ENCODE measurements at regions not wholly inside any gene's neighbourhood (a gene's known extent, or its start where the extent isn't known, plus 50 kb on each side); places are given as distances from the start of the nearest gene placed in this dataset.

GRCh38 chr2:220890931-220891330, 681.2 kb downstream of the EPHA4 start:
- H3K36me3 Mint-ChIP-seq (ENCODE audit: low read depth) = no peaks in the 10 kb centered on the region
- H3K36me3 ChIP-seq (ENCODE audit: insufficient read depth, low read length) = no peaks in the 10 kb centered on the region
- no peaks in the 10 kb centered on the region for H3K4me1 ChIP-seq (ENCODE audit: insufficient read depth, low read length)
- DNase-seq = no peak
- H3K27me3 Mint-ChIP-seq = no peaks in the 10 kb centered on the region
- no peak overlapping the region for H3K27ac ChIP-seq (ENCODE audit: low read depth in 1 of 2, low read length in 2 of 2)
- TF ChIP-seq CTCF (IDR thresholded peaks at IDR 0.05) = no peak
- no peak overlapping the region for H3K27ac Mint-ChIP-seq
- intact Hi-C loops (cut with DNase I, micrococcal nuclease) = no loop called here
- no peaks in the 10 kb centered on the region for H3K4me1 Mint-ChIP-seq (ENCODE audit: low read depth)
- no peaks in the 10 kb centered on the region for H3K27me3 ChIP-seq (ENCODE audit: control insufficient read depth in 1 of 2, insufficient read depth in 2 of 2, low read length in 2 of 2)
- CTCF ChIA-PET = interaction anchor here (0.6 kb wide), 1 partner anchor 763 kb away, joined by 3 read pairs; no protein-coding TSS in a partner anchor
- POLR2A ChIA-PET = no interaction called here
- H3K9me3 Mint-ChIP-seq = no peaks in the 10 kb centered on the region
- H3K9me3 ChIP-seq (ENCODE audit: control insufficient read depth in 1 of 2, insufficient read depth in 1 of 2, low read length in 2 of 2) = no peaks in the 10 kb centered on the region
- no peak overlapping the region for H3K4me3 ChIP-seq (ENCODE audit: low read length)
- no peak overlapping the region for H3K4me3 Mint-ChIP-seq
- ATAC-seq (ENCODE audit: poor library complexity) = no peak

GRCh38 chr2:220891405-220891804, 680.7 kb downstream of the EPHA4 start:
- H3K4me3 Mint-ChIP-seq = no peak overlapping the region
- Histone ChIP-seq H3K27ac (ENCODE audit: low read depth in 1 of 2, low read length in 2 of 2) (no peak overlapping the region), H3K27me3 (ENCODE audit: control insufficient read depth in 1 of 2, insufficient read depth in 2 of 2, low read length in 2 of 2) (no peaks in the 10 kb centered on the region), H3K4me3 (ENCODE audit: low read length) (no peak overlapping the region), H3K4me1 (ENCODE audit: insufficient read depth, low read length) (no peaks in the 10 kb centered on the region), H3K36me3 (ENCODE audit: insufficient read depth, low read length) (no peaks in the 10 kb centered on the region), H3K9me3 (ENCODE audit: control insufficient read depth in 1 of 2, insufficient read depth in 1 of 2, low read length in 2 of 2) (no peaks in the 10 kb centered on the region)
- no peak for TF ChIP-seq CTCF (IDR thresholded peaks at IDR 0.05)
- CTCF ChIA-PET = no interaction called here
- DNase-seq (no peak), ATAC-seq (ENCODE audit: poor library complexity) (no peak)
- H3K27me3 Mint-ChIP-seq = no peaks in the 10 kb centered on the region
- POLR2A ChIA-PET = no interaction called here
- H3K36me3 Mint-ChIP-seq (ENCODE audit: low read depth) = no peaks in the 10 kb centered on the region
- no peak overlapping the region for H3K27ac Mint-ChIP-seq
- H3K4me1 Mint-ChIP-seq (ENCODE audit: low read depth) = no peaks in the 10 kb centered on the region
- H3K9me3 Mint-ChIP-seq = no peaks in the 10 kb centered on the region
- intact Hi-C loops (cut with DNase I, micrococcal nuclease) = no loop called here

- H3K9me3 Mint-ChIP-seq = no peaks in the 10 kb centered on the region
- H3K4me1 ChIP-seq (ENCODE audit: insufficient read depth, low read length) = no peaks in the 10 kb centered on the region
- no peak overlapping the region for H3K4me3 ChIP-seq (ENCODE audit: low read length)
- DNase-seq = no peak
- no peaks in the 10 kb centered on the region for H3K4me1 Mint-ChIP-seq (ENCODE audit: low read depth)
- H3K9me3 ChIP-seq (ENCODE audit: control insufficient read depth in 1 of 2, insufficient read depth in 1 of 2, low read length in 2 of 2) = no peaks in the 10 kb centered on the region
- no peak for ATAC-seq (ENCODE audit: poor library complexity)
- POLR2A ChIA-PET = no interaction called here
- TF ChIP-seq CTCF (IDR thresholded peaks at IDR 0.05) = no peak
- H3K27me3 Mint-ChIP-seq = no peaks in the 10 kb centered on the region
- no peak overlapping the region for H3K27ac Mint-ChIP-seq
- no peak overlapping the region for H3K27ac ChIP-seq (ENCODE audit: low read depth in 1 of 2, low read length in 2 of 2)
- CTCF ChIA-PET = no interaction called here
- H3K36me3 Mint-ChIP-seq (ENCODE audit: low read depth) = no peaks in the 10 kb centered on the region
- intact Hi-C loops (cut with DNase I, micrococcal nuclease) = no loop called here
- H3K36me3 ChIP-seq (ENCODE audit: insufficient read depth, low read length) = no peaks in the 10 kb centered on the region
- H3K27me3 ChIP-seq (ENCODE audit: control insufficient read depth in 1 of 2, insufficient read depth in 2 of 2, low read length in 2 of 2) = no peaks in the 10 kb centered on the region
- no peak overlapping the region for H3K4me3 Mint-ChIP-seq
These were observed 680.0 kb downstream of the EPHA4 start for GRCh38 chr2:220892018-220892634.
